Breast epithelium (tissue), 3 donors: ENCODE measurements at regions not wholly inside any gene's neighbourhood (a gene's known extent, or its start where the extent isn't known, plus 50 kb on each side); places are given as distances from the start of the nearest gene placed in this dataset.

Experiments used
- POLR2A ChIP-seq: fragments of 450-650 bp; IDR thresholded peaks from one replicate; pipeline ENCODE4 v1.6.1; 2016; ENCODE audit warnings: antibody characterized with exemption, mild to moderate bottlenecking, moderate library complexity
- TF ChIP-seq, protein P1 (sequence below), 3 donors: fragments of 450-650 bp; IDR thresholded peaks; one replicate each; pipeline ENCODE4 v1.5.1; 2016 to 2017; ENCODE audit warnings: antibody characterized with exemption in 3 of 3, mild to moderate bottlenecking in 3 of 3, moderate library complexity in 3 of 3

DNA sequence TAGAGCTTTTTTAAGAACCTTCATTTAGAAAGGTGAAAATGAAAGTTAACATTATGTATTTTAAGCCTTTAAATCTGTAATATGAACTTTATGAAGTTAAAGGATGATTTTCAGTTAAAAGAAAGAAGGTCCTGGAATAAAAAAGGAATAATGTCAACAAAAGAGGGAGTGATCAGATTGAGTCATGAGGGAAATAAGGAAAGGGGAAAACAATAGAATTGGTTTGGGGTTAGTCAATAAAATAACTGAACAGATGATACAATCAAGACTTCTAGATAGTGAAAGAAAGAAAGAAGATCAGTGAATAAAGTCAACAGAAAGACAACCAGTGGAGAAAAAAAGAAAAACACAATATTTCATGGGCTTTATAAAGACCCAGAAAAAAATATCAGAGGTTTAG, 291.6 kb upstream of the ARSJ start:
- TF ChIP-seq, protein P1, sequence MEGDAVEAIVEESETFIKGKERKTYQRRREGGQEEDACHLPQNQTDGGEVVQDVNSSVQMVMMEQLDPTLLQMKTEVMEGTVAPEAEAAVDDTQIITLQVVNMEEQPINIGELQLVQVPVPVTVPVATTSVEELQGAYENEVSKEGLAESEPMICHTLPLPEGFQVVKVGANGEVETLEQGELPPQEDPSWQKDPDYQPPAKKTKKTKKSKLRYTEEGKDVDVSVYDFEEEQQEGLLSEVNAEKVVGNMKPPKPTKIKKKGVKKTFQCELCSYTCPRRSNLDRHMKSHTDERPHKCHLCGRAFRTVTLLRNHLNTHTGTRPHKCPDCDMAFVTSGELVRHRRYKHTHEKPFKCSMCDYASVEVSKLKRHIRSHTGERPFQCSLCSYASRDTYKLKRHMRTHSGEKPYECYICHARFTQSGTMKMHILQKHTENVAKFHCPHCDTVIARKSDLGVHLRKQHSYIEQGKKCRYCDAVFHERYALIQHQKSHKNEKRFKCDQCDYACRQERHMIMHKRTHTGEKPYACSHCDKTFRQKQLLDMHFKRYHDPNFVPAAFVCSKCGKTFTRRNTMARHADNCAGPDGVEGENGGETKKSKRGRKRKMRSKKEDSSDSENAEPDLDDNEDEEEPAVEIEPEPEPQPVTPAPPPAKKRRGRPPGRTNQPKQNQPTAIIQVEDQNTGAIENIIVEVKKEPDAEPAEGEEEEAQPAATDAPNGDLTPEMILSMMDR (IDR thresholded peaks at IDR 0.05), result no peak
- TF ChIP-seq POLR2A, result no peak
